GM23248 (cell line): ENCODE measurements at regions not wholly inside any gene's neighbourhood (a gene's known extent, or its start where the extent isn't known, plus 50 kb on each side); places are given as distances from the start of the nearest gene placed in this dataset.

Experiments
- EZH2 ChIP-seq: fragments of 200-600 bp; sonication (generic); IDR thresholded peaks from 2 replicates; pipeline ENCODE4 v1.6.1; 2018; ENCODE audit warnings: antibody characterized with exemption, mild to moderate bottlenecking; ENCODE audit not compliant: insufficient read depth, poor library complexity, severe bottlenecking
- EZH2phosphoT487 ChIP-seq: fragments of 200-600 bp; sonication (generic); IDR thresholded peaks from 2 replicates; pipeline ENCODE4 v1.6.1; 2018; ENCODE audit warnings: antibody characterized with exemption, moderate library complexity, mild to moderate bottlenecking, low read depth; ENCODE audit not compliant: insufficient read depth

- TF ChIP-seq EZH2: no peak
- TF ChIP-seq EZH2phosphoT487: no peak
Observed at GRCh38 chrX:13179586-13179985, 135.2 kb upstream of the FAM9C start.
